ENCODE measurements at regions not wholly inside any gene's neighbourhood (a gene's known extent, or its start where the extent isn't known, plus 50 kb on each side); places are given as distances from the start of the nearest gene placed in this dataset.

GRCh38 chr6:14209000-14209399 lies 91.4 kb downstream of the CD83 start:
- H3K4me1 ChIP-seq (ENCODE audit: control insufficient read depth, extremely low read depth, insufficient read depth, low read length), result no peaks in the 10 kb centered on the region
- no peak overlapping the region for H3K4me2 ChIP-seq (ENCODE audit: extremely low read depth, insufficient read depth, low read length)
- TF ChIP-seq EZH2 (IDR thresholded peaks at IDR 0.05; ENCODE audit: low read length, missing control alignments) (no peak), CTCF (conservative IDR thresholded peaks at IDR 0.05 in 1 of 2, IDR thresholded peaks at IDR 0.05 in 1 of 2; ENCODE audit: low read depth in 1 of 2, low read length in 2 of 2) (no peak)
- no peaks in the 10 kb centered on the region for H3K9me3 ChIP-seq (ENCODE audit: control insufficient read depth, insufficient read depth, low read depth, low read length)
- no peak overlapping the region for H3K4me3 ChIP-seq (replicated peaks in 1 of 4; ENCODE audit: control extremely low read depth in 1 of 4, insufficient read depth in 1 of 4, low read depth in 3 of 4, low read length in 4 of 4)
- H3K27me3 ChIP-seq (ENCODE audit: control insufficient read depth, insufficient read depth, low read length), result no peaks in the 10 kb centered on the region
- H3K27ac ChIP-seq (ENCODE audit: insufficient read depth, low read length), result no peak overlapping the region
- no peaks in the 10 kb centered on the region for H3K79me2 ChIP-seq (ENCODE audit: control insufficient read depth, insufficient read depth, low read length)
- H4K20me1 ChIP-seq (ENCODE audit: control insufficient read depth, extremely low read depth, insufficient read depth, low read length), result no peaks in the 10 kb centered on the region
- no peak overlapping the region for H3K9ac ChIP-seq (ENCODE audit: insufficient read depth, low read length)
- no peaks in the 10 kb centered on the region for H3K36me3 ChIP-seq (ENCODE audit: control insufficient read depth, insufficient read depth, low read length)
- H2AFZ ChIP-seq (ENCODE audit: low read length), result no peak overlapping the region
- peak in 1 of 2 donors; percentile 16 for DNase-seq (ENCODE audit: low read depth in 2 of 2)

GRCh38 chr6:14210077-14210476 lies 92.5 kb downstream of the CD83 start:
- Histone ChIP-seq H3K4me2 (ENCODE audit: extremely low read depth, insufficient read depth, low read length) (peak overlapping the region; percentile 71), H2AFZ (ENCODE audit: low read length) (no peak overlapping the region)

More at GRCh38 chr6:14210077-14210476, 92.5 kb downstream of the CD83 start:
- Histone ChIP-seq H4K20me1 (ENCODE audit: control insufficient read depth, extremely low read depth, insufficient read depth, low read length) (no peaks in the 10 kb centered on the region), H3K36me3 (ENCODE audit: control insufficient read depth, insufficient read depth, low read length) (no peaks in the 10 kb centered on the region), H3K9me3 (ENCODE audit: control insufficient read depth, insufficient read depth, low read depth, low read length) (no peaks in the 10 kb centered on the region), H3K4me3 (replicated peaks in 1 of 4; ENCODE audit: control extremely low read depth in 1 of 4, insufficient read depth in 1 of 4, low read depth in 3 of 4, low read length in 4 of 4) (no peak overlapping the region), H3K27me3 (ENCODE audit: control insufficient read depth, insufficient read depth, low read length) (no peaks in the 10 kb centered on the region), H3K27ac (ENCODE audit: insufficient read depth, low read length) (no peak overlapping the region), H3K9ac (ENCODE audit: insufficient read depth, low read length) (no peak overlapping the region), H3K4me1 (ENCODE audit: control insufficient read depth, extremely low read depth, insufficient read depth, low read length) (no peaks in the 10 kb centered on the region), H3K79me2 (ENCODE audit: control insufficient read depth, insufficient read depth, low read length) (no peaks in the 10 kb centered on the region)
- no peak for DNase-seq (ENCODE audit: low read depth in 2 of 2)
- TF ChIP-seq EZH2 (IDR thresholded peaks at IDR 0.05; ENCODE audit: low read length, missing control alignments) (no peak), CTCF (conservative IDR thresholded peaks at IDR 0.05 in 1 of 2, IDR thresholded peaks at IDR 0.05 in 1 of 2; ENCODE audit: low read depth in 1 of 2, low read length in 2 of 2) (no peak)
